SK-N-SH (cell line): ENCODE measurements at regions not wholly inside any gene's neighbourhood (a gene's known extent, or its start where the extent isn't known, plus 50 kb on each side); places are given as distances from the start of the nearest gene placed in this dataset.

Experiments used
- CTCF ChIA-PET: fragments of 300-600, 350-600 bp; formaldehyde crosslinking; extraction: SDS; loops from one replicate; lab custom pipeline; 2021; lab: Yijun Ruan, JAX
- POLR2A ChIA-PET: fragments of 350-600 bp; sonication (Branson Sonifier 250); formaldehyde crosslinking; extraction: SDS; loops from one replicate; lab custom pipeline; 2020; ENCODE audit warnings: antibody characterized with exemption, inconsistent platforms; lab: Yijun Ruan, JAX
- DNase-seq: peaks from one replicate; pipeline ENCODE4 v3.0.0; 2012
- H2AFZ ChIP-seq: fragments of 200-600 bp; sonication (generic); 2 replicates; pipeline ENCODE4 v1.8.1; 2016; ENCODE audit warnings: antibody characterized with exemption, mild to moderate bottlenecking, low read depth
- H3F3A ChIP-seq: fragments of 200-600 bp; sonication (generic); replicated peaks from 2 replicates; pipeline ENCODE3; 2016; ENCODE audit warnings: antibody characterized with exemption, mild to moderate bottlenecking; ENCODE audit not compliant: insufficient read depth
- H3K27ac ChIP-seq, 2 experiments: fragments of 200-500 bp in 1 of 2; fragments of 200-600 bp in 1 of 2; sonication (Bioruptor generic) in 1 of 2; sonication (generic), shearing (Covaris generic) in 1 of 2; 2 replicates each; pipeline versions ENCODE4 v1.5.1 to v1.6.1; 2014 to 2016; ENCODE audit warnings: low read depth in 2 of 2, inconsistent platforms in 1 of 2, low read length in 1 of 2, mild to moderate bottlenecking in 1 of 2, mixed read lengths in 1 of 2
- H3K27me3 ChIP-seq: fragments of 200-600 bp; sonication (generic), shearing (Covaris generic); 2 replicates; pipeline ENCODE4 v1.6.1; 2016; ENCODE audit warnings: mixed run types; ENCODE audit not compliant: insufficient read depth
- H3K36me3 ChIP-seq, 2 experiments: fragments of 200-500 bp in 1 of 2; fragments of 200-600 bp in 1 of 2; sonication (Bioruptor generic) in 1 of 2; sonication (generic) in 1 of 2; replicated peaks in 1 of 2; 2 replicates each; pipeline versions ENCODE3 to v1.5.1; 2014 to 2016; ENCODE audit warnings: low read length in 1 of 2, mild to moderate bottlenecking in 1 of 2; ENCODE audit not compliant: insufficient read depth in 2 of 2, control insufficient read depth in 1 of 2
- H3K4me1 ChIP-seq, 2 experiments: fragments of 200-500 bp in 1 of 2; fragments of 200-600 bp in 1 of 2; sonication (Bioruptor generic) in 1 of 2; sonication (generic), shearing (Covaris generic) in 1 of 2; 2 replicates each; pipeline versions ENCODE4 v1.5.1 to v1.6.1; 2014 to 2016; ENCODE audit warnings: low read depth in 1 of 2, low read length in 1 of 2, mixed run types in 1 of 2; ENCODE audit not compliant: insufficient read depth in 2 of 2, control insufficient read depth in 1 of 2
- H3K4me2 ChIP-seq: fragments of 200-600 bp; sonication (generic), shearing (Covaris generic); 2 replicates; pipeline ENCODE4 v1.6.1; 2017; ENCODE audit warnings: mixed run types
- H3K4me3 ChIP-seq, 2 experiments: fragments of 200-500 bp in 1 of 2; fragments of 200-600 bp in 1 of 2; sonication (Bioruptor generic) in 1 of 2; sonication (generic), shearing (Covaris generic) in 1 of 2; 2 replicates each; pipeline versions ENCODE4 v1.5.1 to v1.8.1; 2014 to 2016; ENCODE audit warnings: low read depth in 2 of 2, inconsistent platforms in 1 of 2, low read length in 1 of 2, mild to moderate bottlenecking in 1 of 2, mixed read lengths in 1 of 2, moderate library complexity in 1 of 2
- H3K79me2 ChIP-seq: fragments of 200-600 bp; sonication (generic); 2 replicates; pipeline ENCODE4 v1.8.1; 2017; ENCODE audit warnings: mild to moderate bottlenecking; ENCODE audit not compliant: insufficient read depth
- H3K9ac ChIP-seq: fragments of 200-600 bp; sonication (generic); 2 replicates; pipeline ENCODE4 v1.6.1; 2017; ENCODE audit warnings: mixed run types
- H3K9me2 ChIP-seq: fragments of 200-600 bp; sonication (generic); 2 replicates; pipeline ENCODE4 v1.6.1; 2017; ENCODE audit warnings: mixed run types
- H3K9me3 ChIP-seq: fragments of 200-600 bp; sonication (generic); 2 replicates; pipeline ENCODE4 v1.6.1; 2017; ENCODE audit warnings: mixed run types, mild to moderate bottlenecking, moderate library complexity
- H4K20me1 ChIP-seq: fragments of 200-600 bp; sonication (generic); 2 replicates; pipeline ENCODE4 v1.6.1; 2017; ENCODE audit warnings: mild to moderate bottlenecking, mixed run types; ENCODE audit not compliant: insufficient read depth
- CTCF ChIP-seq: fragments of 200-600 bp; sonication (generic); IDR thresholded peaks from 2 replicates; pipeline ENCODE4 v1.6.1; 2017; ENCODE audit warnings: antibody characterized with exemption, mild to moderate bottlenecking, moderate library complexity
- EP300 ChIP-seq, 2 experiments: IDR thresholded peaks; 2 replicates each; pipeline versions ENCODE4 v1.4.0 to v1.6.1; 2012; ENCODE audit warnings: borderline replicate concordance in 1 of 2, low read depth in 1 of 2, low read length in 1 of 2
- FOXM1 ChIP-seq: IDR thresholded peaks from 2 replicates; pipeline ENCODE4 v1.4.0; 2012; ENCODE audit warnings: low read depth, mild to moderate bottlenecking
- GATA2 ChIP-seq: sonication (generic); formaldehyde crosslinking; IDR thresholded peaks from 2 replicates; pipeline ENCODE4 v1.5.0; 2020; ENCODE audit warnings: mild to moderate bottlenecking, missing genetic modification reagents
- JUND ChIP-seq: IDR thresholded peaks from 2 replicates; pipeline ENCODE4 v1.4.0; 2012
- MXI1 ChIP-seq: IDR thresholded peaks from 2 replicates; pipeline ENCODE4 v1.6.1; 2012; ENCODE audit warnings: mild to moderate bottlenecking, low read depth, low read length, improper control_type of control experiment
- RFX5 ChIP-seq: IDR thresholded peaks from 2 replicates; pipeline ENCODE4 v1.6.1; 2012; ENCODE audit warnings: mild to moderate bottlenecking, improper control_type of control experiment, low read length
- SIN3A ChIP-seq: IDR thresholded peaks from 2 replicates; pipeline ENCODE4 v1.6.1; 2012; ENCODE audit warnings: low read depth, mild to moderate bottlenecking, low read length, moderate library complexity, borderline replicate concordance
- TAF1 ChIP-seq: IDR thresholded peaks from 2 replicates; pipeline ENCODE4 v1.6.1; 2012; ENCODE audit warnings: low read depth, mild to moderate bottlenecking, low read length, moderate library complexity, borderline replicate concordance
- WGBS: methylation state at CpG from one replicate; pipeline ENCODE4 v1.1.6; 2017; ENCODE audit warnings: low lambda C conversion rate; 5-methylcytosine and 5-hydroxymethylcytosine counted together
- TF ChIP-seq, protein P1 (sequence below): IDR thresholded peaks from 2 replicates; pipeline ENCODE4 v1.4.0; 2012; ENCODE audit warnings: low read depth, borderline replicate concordance
- TF ChIP-seq, protein P2 (sequence below): IDR thresholded peaks from 2 replicates; pipeline ENCODE4 v1.4.0; 2012; ENCODE audit warnings: low read depth, borderline replicate concordance
- TF ChIP-seq, protein P3 (sequence below): IDR thresholded peaks from 2 replicates; pipeline ENCODE4 v1.4.0; 2012; ENCODE audit warnings: low read depth

GRCh38 chr5:82355496-82355895, 77.3 kb upstream of the RPS23 start:
- no peaks in the 10 kb centered on the region for H3K27me3 ChIP-seq
- no peaks in the 10 kb centered on the region for H4K20me1 ChIP-seq
- H3K9me3 ChIP-seq = no peaks in the 10 kb centered on the region
- no peaks in the 10 kb centered on the region for H3K9me2 ChIP-seq
- no peak overlapping the region for H3K9ac ChIP-seq
- peaks cover 24% of the 10 kb centered on the region for H3F3A ChIP-seq
- no peaks in the 10 kb centered on the region for H3K36me3 ChIP-seq
- no peak overlapping the region for H3K4me3 ChIP-seq
- POLR2A ChIA-PET = no interaction called here
- no peak overlapping the region for H2AFZ ChIP-seq
- H3K4me2 ChIP-seq = no peak overlapping the region
- CTCF ChIA-PET = interaction anchor here (1.1 to 2.3 kb wide), 3 partner anchors 11 to 1208 kb away, joined by 3 to 4 read pairs (median 3); no protein-coding TSS in a partner anchor
- peaks cover 0 to 15% of the 10 kb centered on the region in 2 experiments; a peak in 2 of 4 replicates for H3K4me1 ChIP-seq
- TF ChIP-seq, protein P1, sequence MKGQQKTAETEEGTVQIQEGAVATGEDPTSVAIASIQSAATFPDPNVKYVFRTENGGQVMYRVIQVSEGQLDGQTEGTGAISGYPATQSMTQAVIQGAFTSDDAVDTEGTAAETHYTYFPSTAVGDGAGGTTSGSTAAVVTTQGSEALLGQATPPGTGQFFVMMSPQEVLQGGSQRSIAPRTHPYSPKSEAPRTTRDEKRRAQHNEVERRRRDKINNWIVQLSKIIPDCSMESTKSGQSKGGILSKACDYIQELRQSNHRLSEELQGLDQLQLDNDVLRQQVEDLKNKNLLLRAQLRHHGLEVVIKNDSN = no peak
- no peak for TF ChIP-seq RFX5
- no peak for TF ChIP-seq GATA2 (CRISPR knock-in tag)
- TF ChIP-seq FOXM1 = no peak
- no peak for TF ChIP-seq SIN3A
- TF ChIP-seq, protein P2, sequence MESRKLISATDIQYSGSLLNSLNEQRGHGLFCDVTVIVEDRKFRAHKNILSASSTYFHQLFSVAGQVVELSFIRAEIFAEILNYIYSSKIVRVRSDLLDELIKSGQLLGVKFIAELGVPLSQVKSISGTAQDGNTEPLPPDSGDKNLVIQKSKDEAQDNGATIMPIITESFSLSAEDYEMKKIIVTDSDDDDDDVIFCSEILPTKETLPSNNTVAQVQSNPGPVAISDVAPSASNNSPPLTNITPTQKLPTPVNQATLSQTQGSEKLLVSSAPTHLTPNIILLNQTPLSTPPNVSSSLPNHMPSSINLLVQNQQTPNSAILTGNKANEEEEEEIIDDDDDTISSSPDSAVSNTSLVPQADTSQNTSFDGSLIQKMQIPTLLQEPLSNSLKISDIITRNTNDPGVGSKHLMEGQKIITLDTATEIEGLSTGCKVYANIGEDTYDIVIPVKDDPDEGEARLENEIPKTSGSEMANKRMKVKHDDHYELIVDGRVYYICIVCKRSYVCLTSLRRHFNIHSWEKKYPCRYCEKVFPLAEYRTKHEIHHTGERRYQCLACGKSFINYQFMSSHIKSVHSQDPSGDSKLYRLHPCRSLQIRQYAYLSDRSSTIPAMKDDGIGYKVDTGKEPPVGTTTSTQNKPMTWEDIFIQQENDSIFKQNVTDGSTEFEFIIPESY = no peak
- TF ChIP-seq MXI1 = no peak
- no peak overlapping the region for H3K27ac ChIP-seq
- no peaks in the 10 kb centered on the region for H3K79me2 ChIP-seq
- 93% methylated on average over 2 of the region's 2 CpGs for WGBS
- DNase-seq = no peak

- Histone ChIP-seq H3K9ac (no peak overlapping the region), H3K27ac (no peak overlapping the region), H4K20me1 (no peaks in the 10 kb centered on the region), H3K4me1 (peaks cover 0 to 15% of the 10 kb centered on the region in 2 experiments; a peak in 2 of 4 replicates), H3K27me3 (no peaks in the 10 kb centered on the region), H3K36me3 (no peaks in the 10 kb centered on the region), H3F3A (peaks cover 24% of the 10 kb centered on the region), H3K9me2 (no peaks in the 10 kb centered on the region), H2AFZ (no peak overlapping the region), H3K9me3 (no peaks in the 10 kb centered on the region), H3K4me2 (no peak overlapping the region), H3K4me3 (no peak overlapping the region), H3K79me2 (no peaks in the 10 kb centered on the region)
- no peak for DNase-seq
- ChIA-PET CTCF (interaction anchor here (1.1 to 2.3 kb wide), 4 partner anchors 11 to 1208 kb away, joined by 3 to 4 read pairs (median 3); no protein-coding TSS in a partner anchor), POLR2A (no interaction called here)
- TF ChIP-seq RFX5 = no peak
- TF ChIP-seq CTCF = no peak
- TF ChIP-seq, protein P3, sequence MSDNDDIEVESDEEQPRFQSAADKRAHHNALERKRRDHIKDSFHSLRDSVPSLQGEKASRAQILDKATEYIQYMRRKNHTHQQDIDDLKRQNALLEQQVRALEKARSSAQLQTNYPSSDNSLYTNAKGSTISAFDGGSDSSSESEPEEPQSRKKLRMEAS = no peak
- TF ChIP-seq EP300 (IDR thresholded peaks at IDR 0.05; ENCODE audit: borderline replicate concordance in 1 of 2, low read depth in 1 of 2, low read length in 1 of 2) = no peak
- TF ChIP-seq TAF1 = no peak
- TF ChIP-seq JUND = no peak
- whole genome bisulfite sequencing = 87% methylated on average over 3 of the region's 3 CpGs
Observed at GRCh38 chr5:82355053-82355452, 76.9 kb upstream of the RPS23 start.
